GM21367 (cell line): ENCODE measurements at regions not wholly inside any gene's neighbourhood (a gene's known extent, or its start where the extent isn't known, plus 50 kb on each side); places are given as distances from the start of the nearest gene placed in this dataset.

Experiments used
- ATAC-seq: cut with Tn5 transposase; IDR thresholded peaks from one replicate; pipeline ENCODE4 v1.9.1; 2021; ENCODE audit not compliant: unreplicated experiment

DNA sequence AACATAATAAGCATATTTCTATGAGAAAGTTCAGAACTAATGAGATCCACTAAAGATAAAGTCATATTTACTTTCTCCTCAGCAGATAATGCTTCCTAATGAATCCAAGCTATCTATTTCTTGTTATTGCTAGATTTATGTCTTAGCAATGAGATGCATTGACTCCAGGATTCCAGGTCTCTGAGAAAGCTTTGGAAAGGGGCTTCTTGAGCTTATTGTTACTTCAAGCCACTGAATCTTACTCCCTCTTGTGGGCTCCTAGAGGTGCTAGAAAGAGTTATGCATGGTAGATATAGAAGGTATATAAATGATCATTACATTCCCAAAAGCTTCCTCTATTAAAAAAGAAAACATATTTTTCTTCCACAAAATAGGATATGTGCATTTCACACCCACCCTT lies 246.4 kb upstream of the ADAMTS5 start:
- no peak for ATAC-seq

DNA sequence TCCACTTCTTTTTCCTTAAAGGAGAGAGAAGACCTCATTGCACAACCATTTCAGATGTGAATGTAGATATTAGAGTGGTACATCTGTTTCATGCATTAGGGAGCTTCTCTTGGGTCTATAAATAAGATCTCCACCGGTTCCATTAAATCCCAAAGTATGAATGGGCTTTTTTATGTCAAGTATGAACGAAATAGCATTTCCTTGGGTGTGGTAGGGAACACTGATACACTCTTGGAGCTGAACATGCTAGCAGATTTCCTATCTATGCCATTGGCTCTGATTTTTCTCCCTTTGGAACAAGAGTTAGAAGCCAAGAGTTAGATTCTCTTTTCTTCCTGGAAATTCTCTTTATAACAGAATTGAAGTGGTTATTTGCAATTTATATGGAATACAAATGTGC lies 245.6 kb upstream of the ADAMTS5 start:
- ATAC-seq, result no peak

DNA sequence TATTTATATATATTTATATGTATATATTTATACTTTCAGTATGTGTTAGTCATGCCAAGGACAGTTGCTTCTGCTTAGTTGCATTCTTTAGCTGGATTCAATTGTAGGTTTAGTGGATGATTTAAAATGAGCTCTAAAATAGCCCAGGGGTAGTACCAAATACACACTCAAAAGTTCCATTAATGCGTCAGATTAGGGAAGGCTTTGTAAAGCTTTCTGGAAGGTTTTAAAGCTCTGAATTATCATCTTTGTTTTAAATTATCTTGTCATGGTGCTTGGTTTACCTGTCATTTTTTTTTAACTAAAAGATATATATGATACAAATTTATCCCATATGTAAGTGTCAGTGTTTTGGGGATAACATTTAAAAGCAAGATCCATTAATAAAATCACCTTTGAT lies 242.7 kb upstream of the ADAMTS5 start:
- ATAC-seq, result no peak

DNA sequence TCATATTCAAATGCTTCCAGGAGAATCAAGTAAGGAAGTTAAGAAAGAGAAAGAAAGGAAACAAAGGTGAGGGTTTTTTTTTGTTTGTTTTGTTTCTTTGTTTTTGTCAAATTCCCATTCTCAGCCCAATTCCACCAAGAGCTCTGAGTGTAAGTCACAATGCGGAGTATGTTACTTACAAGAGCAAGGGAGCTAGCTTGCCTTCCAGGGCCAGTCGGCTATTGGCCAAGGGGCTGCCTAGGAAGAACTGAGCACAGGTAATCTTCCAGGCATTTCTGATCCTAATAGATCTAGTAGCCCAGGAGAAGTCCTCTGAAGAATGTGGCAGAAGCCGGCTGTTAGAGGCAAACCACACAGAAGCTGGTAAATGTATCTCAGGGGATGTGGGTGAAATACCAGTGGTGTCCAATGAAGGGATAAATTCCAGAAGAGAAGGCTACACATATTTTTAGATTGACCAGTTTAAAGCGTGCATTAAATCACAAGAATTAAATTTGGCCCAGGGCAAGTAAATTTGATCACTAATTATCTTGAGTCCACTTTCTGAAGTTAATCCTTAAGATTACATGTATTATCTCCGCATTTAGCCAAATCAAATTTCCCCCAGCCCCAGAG lies 239.6 kb upstream of the ADAMTS5 start:
- no peak for ATAC-seq

DNA sequence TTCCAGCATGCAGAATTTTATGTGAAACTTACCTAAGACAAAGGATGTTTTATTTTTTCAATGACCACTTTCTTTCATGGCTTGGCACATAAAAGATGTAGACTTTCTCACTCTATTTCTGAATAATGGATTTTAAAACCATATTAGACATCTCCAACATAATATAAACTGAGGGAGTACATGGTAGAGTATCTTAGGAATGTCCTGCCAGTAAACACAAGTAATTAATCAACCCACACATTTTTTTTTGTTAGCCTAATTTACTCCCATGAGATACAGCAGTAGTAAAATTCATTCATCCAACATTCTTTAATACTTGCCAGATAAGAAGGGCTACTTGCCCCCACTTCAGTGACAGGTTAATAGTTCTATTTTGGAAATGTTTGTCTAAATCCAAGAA lies 235.4 kb upstream of the ADAMTS5 start:
- ATAC-seq, result no peak

DNA sequence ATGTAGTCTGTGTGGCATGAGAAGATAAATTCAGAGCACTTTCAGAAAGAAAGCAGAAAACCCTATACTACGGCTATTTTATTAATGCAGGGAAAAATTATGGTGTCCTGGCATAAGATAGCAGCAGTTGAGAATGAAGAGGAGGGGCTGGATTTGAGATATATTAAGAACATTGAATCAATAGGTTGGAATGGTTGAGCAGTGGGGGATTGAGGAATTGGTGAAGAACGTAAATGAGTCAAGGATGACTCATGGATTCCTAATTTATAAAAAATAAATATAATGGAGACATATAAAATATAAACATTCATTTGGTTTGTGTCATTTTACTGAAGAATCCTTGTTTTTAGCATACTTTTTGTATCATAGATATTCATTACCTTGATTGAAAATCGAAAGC lies 234.3 kb upstream of the ADAMTS5 start:
- ATAC-seq, result no peak

DNA sequence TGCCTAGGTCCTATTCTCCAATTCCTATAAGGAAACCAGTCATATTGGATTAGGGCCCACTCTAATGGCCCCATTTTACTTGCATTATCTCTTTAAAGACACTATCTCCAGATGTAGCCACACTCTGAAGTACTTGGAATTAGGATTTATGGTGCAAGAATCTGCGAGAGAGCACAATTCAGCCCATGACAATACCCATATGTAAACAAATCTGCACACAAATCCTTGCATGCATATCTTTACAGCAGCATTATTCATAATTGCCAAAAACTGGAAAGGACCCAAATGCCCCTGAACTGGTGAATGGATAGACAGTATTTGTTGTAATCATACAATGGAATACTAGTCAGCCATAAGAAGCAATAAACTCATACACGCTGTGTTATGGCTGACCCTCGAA lies 229.8 kb upstream of the ADAMTS5 start:
- ATAC-seq, result no peak

DNA sequence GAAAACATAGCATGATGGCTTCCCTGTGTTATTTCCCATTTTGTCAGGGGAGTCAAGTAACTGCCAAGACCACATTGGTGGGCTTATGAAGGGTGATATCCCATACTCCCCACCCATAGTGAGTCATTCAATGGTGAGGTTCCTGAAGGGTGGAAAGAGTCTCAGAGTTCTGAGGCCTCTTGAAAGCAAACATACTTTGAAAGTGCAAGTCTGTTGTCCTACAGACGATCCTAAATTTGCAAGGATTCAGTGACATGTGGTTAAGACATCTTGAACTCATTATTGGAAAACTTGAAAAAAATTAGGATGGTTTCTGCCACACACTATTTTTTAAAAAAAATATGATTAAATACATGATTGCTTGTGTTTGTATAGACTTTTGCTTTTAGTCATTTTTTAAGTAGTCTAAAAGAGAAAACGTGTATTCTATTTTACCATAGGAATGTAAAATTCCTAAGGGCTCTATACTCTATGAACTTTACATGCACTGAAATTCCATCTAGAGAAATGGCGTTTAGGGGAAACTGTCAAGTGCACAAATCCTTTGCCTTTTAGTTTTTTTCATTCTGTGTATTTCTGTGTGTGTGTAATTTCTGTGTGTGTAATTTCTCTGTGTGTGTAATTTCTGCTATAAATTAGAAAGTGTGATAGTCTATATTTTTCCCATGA lies 225.5 kb upstream of the ADAMTS5 start:
- ATAC-seq, result no peak

DNA sequence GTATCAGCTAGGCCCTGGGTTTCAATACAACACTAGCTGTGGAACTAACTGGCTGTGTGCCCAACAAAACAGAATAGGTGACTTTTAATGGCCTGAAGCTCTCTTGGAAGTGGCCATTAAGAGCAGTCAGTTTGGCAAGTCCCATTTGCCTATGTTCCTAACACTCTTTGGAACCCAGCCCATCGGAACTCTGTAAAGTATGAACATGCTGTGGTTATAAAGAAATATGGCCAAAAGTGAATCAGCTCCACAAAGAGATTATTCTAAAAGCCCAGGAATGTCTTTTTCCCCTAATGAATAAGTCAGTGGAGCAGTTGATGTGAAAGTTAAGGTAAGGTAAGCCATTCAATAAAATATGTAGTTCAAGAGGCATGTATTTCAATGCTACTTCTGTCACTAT lies 223.7 kb upstream of the ADAMTS5 start:
- ATAC-seq, result no peak

DNA sequence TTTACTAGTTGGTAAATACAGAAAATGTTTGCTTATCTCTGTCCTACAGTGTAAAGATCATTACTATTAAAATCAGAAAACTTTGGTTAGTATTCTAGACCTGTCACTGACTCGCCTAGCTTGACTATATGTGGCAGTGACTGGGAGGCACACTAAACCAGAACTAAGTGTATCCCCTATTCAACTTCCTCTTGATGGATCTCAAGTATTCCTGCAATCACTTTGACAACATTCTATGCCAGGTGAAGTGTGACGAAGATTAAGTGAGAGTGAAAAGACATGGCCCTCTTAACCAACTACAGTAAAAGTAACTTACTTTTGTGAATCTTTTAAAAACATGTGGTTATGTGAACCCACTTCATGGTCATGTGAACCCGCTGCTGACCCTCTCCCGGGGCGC lies 223.0 kb upstream of the ADAMTS5 start:
- no peak for ATAC-seq

DNA sequence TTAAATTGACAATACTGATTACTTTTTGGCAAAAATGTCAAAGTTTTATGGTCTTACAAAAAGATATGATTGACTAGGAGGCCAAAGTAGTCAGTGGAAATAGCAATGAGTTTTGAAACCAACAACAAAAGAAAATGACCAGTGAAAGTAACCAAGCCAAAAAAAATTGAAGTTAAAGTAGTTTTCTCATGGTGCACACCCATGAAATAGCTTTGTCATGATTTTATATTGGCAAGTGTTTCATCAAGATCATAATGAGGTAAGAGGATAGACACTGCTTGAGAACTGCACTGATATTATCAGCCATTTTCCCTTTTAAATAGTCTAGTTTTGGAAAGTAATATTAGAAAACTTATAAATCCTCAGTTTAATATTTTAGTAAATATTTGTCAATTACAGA lies 206.2 kb upstream of the ADAMTS5 start:
- ATAC-seq, result no peak

DNA sequence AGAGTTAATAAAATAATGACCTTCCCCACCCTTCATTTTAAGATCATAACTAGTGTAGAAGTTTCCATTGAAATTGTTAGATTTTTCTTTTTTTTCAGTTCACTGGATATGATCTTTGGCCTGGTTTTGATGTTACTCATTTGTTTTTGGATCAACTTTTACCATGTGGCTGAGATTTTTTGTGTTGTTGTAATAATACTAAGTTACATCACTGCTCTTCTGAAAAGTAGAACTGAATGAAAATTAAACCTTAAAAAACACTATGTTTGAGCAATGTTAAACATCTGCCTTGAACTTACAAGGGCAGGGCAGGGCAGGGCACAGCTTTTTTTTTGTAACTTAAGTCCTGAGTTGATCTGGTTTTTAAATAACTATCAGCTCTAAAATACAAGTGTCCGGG lies 204.8 kb upstream of the ADAMTS5 start:
- ATAC-seq, result no peak

DNA sequence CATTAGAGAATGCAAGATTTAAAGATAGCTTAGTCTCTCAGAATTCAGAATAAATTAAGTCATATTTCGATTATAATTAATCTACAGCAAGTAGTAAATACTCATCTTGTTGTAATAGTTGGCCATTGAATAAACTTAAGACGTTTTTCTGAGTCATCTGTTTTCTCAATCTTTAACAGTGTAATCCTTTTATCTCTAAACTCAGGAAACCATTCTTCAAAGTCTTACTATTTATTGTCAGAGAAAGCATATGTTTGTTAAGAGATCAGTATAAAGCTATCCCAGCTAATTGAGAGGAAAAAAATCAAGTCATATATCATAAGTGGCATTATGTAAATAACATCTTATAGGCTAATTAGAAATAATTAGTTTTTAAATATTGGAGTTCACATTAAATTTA lies 201.2 kb upstream of the ADAMTS5 start:
- no peak for ATAC-seq

DNA sequence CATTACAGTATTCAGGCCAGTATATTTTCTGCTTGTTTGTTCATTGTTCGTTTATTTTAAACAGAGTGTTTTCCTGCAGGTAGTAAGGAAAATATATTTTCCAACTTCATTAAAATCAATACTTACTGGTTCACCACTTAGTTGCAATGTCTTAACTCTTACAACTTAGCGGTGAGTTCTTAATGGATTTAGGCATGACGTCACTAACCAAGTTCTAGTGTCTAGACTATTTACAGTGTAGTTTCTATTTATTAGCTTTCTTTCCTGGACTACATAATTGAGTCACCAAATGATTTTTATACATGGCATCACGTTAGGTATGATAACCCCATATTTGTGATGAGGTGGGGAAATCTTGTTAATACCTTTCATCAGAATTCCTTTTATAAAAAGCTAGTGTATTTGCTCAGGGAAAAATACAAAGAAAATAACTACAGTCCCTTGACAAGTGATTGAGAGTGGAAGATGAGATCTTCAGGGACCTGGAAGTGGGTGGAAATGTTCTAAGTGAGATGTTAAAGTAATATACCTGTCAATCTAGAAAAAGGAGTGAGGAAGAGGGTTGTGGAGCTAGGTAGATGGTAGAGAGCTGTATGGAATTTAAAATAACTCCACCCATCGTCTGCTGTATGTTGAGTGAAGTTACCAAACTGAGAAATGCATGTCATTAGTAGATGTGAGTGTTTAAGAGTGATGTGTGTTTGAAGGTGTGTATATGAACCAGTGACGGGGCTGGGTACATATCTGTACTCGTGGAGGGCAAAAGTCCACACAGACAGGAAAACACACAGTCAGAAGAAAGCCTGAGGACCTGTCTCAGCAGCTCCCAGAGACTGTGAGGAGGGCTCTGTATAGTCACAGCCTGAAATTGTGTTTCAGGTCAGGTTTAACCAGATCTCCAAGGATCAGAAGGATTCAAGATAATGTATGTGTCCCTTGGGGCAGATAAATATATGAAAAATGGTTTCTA lies 197.6 kb upstream of the ADAMTS5 start:
- no peak for ATAC-seq

DNA sequence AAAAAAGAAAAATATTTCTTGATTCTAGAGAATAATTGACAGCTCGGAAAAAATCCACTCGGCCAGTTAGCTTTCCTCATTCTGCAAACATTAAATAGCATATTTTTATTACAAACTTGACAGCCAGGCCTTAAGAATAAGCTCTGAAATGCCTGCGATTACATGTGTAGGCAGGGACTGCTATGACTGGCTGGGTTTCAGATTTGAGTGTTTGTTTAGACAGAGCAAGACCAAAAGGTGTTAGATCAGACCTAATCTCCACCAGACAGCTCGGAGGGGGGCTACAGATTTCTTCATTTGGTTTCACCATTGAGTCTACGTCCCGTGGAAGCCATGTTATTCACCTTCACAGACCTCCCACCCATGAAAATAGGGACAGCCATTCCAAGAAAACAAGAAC lies 192.1 kb upstream of the ADAMTS5 start:
- ATAC-seq, result no peak

DNA sequence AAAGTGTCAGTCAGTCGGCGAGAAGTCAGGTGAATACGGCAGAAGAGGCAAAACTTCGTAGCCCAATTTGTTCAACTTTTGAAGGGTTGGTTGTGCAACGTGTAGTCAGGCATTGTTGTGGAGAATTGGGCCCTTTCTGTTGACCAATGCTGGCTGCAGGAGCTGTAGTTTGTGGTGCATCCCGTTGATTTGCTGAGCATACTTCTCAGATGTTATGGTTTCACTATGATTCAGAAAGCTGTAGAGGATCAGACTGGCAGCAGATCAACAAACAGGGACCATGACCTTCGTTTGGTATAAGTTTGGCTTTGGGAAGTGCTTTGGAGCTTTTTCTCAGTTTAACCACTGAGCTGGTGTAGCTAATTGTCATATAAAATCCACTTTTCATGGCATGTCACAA lies 190.2 kb upstream of the ADAMTS5 start:
- no peak for ATAC-seq

DNA sequence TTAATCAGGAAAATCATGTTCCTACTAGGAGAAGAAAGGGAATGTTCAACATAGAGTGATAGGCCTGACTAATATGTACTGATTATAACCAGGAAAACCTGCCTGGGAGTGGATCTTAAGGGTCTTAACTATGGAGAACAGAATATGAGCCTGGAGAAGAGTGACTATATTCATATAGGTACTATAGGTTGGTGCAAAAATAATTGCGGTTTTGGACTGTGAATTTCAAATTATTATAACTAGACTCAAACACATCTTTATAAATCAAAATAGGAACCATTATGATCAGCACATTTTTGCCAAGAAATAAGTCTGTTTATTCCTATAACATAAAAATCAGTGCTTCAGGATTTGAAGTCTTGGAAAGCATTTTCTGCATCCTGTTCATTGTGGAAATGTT lies 189.8 kb upstream of the ADAMTS5 start:
- ATAC-seq, result no peak

DNA sequence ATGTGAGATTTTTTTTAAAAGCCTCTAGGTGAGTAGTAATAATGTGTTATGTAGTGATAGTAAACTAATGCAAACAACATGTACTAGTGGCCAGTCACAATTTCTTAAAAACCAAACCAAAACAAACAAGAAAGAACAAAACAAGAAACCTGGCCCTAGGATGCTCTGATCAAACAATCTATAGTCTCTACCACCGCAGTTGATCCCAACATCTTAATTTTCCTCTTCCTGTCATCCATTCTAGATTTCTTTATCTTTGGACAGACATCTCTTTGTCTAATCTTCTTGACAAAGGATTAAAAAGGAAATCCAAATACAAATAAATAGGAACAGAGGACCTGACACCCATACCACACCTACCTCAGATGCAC lies 188.2 kb upstream of the ADAMTS5 start:
- no peak for ATAC-seq

DNA sequence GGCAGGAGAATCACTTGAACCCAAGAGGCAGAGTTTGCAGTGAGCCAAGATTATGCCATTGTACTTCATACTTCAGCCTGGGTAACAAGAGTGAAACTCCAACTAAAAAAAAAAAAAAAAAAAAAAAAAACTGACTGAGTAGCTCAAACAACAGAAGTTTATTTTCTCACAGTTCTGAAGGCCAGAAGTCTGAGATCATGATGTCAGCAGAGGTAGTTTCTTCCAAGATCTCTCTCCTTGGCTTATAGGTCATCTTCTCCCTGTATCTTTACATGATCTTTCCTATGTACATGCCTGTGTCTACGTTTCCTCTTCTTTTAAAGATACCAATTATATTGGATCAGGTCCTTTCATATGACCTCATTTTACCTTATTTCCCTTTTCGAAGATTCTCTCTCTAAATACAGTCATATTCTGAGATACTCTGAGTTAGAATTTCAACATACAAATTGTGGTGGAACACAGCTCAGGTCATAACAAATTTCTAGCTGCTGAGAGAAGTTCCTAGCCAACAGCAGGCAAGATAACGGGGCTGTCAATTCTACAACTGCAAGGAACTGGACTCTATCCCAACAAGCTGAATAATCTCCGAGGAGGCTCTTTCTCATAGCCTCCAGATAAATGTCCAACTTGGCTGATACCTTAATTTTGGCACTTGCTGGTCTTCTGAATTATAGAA lies 187.7 kb upstream of the ADAMTS5 start:
- ATAC-seq, result no peak

DNA sequence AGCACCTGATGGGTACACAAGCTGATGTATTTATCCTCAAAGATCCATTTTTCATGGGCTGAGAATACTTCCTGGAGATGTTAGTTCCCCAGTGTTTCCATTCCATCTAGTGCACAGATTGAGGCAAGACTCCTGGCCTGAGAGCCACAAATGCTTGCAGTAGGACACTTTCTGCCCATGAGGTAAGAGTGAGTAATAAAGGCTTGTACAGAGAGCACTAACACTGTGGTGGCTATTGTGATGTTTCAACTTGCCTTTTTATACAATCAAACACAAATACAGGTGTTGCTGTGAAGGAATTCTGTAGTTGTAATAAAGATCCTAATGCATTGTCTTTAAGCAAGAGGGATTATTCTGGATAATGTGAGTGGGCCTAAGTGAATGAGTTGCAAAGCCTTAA lies 186.1 kb upstream of the ADAMTS5 start:
- no peak for ATAC-seq

DNA sequence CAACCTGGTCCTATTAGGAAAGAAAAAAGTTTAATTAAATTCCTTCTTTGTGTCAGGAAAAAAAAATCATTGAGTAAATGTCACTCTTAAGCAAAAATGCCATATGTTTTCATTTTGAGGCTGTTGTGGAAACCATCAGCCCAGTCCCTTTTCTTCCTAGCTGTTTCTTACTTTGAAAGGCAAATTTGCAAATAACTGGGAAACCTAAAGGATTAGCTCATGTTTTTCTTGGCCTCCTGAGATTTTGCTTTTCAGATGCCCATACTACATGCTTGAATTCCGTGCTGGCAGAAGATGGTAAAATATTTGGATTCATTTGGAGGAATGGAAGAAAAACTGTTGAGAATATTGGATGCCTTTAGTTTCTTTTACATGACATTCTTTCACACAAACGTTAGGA lies 182.1 kb upstream of the ADAMTS5 start:
- ATAC-seq, result no peak

DNA sequence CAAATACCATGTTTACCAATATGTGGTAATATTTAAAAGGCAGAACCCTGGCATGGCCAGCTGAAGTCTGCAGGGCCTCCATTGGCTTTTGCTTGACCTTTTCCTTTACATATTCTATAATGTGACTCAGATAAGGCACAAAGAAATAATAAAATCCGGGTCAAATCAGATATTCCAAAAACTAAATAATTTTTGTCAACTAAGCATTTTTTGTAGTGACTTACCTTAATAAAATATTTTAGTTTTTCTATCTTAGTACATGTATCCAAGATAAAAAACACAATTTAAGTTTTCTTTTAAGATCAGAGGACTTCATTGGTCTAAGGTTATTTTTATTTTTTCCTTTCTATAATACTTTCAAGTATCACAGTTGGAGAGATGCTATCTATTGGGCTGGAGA lies 179.4 kb upstream of the ADAMTS5 start:
- ATAC-seq, result no peak
